Renal pelvis (tissue), 1 donor: ENCODE measurements at regions not wholly inside any gene's neighbourhood (a gene's known extent, or its start where the extent isn't known, plus 50 kb on each side); places are given as distances from the start of the nearest gene placed in this dataset.
"Not testable (repeated sequence)": the region's sequence is repeated elsewhere in the genome, so short reads cannot be mapped to it uniquely, and the experiment has no call there.

Experiments used
- DNase-seq: peaks from one replicate; pipeline ENCODE4 v3.0.0-alpha.2; 2013

GRCh38 chr21:28590676-28591075 lies 402.0 kb downstream of the LTN1 start:
- DNase-seq, result no peak

GRCh38 chr21:28590026-28590425 lies 402.7 kb downstream of the LTN1 start:
- DNase-seq, result no peak

GRCh38 chr21:28588997-28589396 lies 403.7 kb downstream of the LTN1 start:
- no peak for DNase-seq

- no peak for DNase-seq
Measured at GRCh38 chr21:28587748-28588147, 404.9 kb downstream of the LTN1 start.

- no peak for DNase-seq
Measured at GRCh38 chr21:28581976-28582375, 410.7 kb downstream of the LTN1 start.

- peak; percentile 4 for DNase-seq
Measured at GRCh38 chr21:28581311-28581731, 411.4 kb downstream of the LTN1 start.

GRCh38 chr21:28580585-28580984 lies 412.1 kb downstream of the LTN1 start:
- DNase-seq, result no peak

- DNase-seq, result no peak
Measured at GRCh38 chr21:28579986-28580550, 412.6 kb downstream of the LTN1 start.

GRCh38 chr21:28568692-28569091 lies 424.0 kb downstream of the LTN1 start:
- DNase-seq, result no peak

- not testable (repeated sequence) for DNase-seq
Measured at GRCh38 chr21:28563933-28564332, 428.7 kb downstream of the LTN1 start.

GRCh38 chr21:28561772-28562171 lies 430.9 kb downstream of the LTN1 start:
- DNase-seq, result no peak

GRCh38 chr21:28554660-28555475 lies 437.8 kb downstream of the LTN1 start:
- DNase-seq, result no peak

- no peak for DNase-seq
Measured at GRCh38 chr21:28550057-28550825, 442.4 kb downstream of the LTN1 start.

GRCh38 chr21:28548291-28548690 lies 444.4 kb downstream of the LTN1 start:
- no peak for DNase-seq

GRCh38 chr21:28547766-28548165 lies 444.9 kb downstream of the LTN1 start:
- no peak for DNase-seq

GRCh38 chr21:28543975-28544374 lies 448.7 kb downstream of the LTN1 start:
- DNase-seq, result no peak

GRCh38 chr21:28541371-28542112 lies 451.1 kb downstream of the LTN1 start:
- no peak for DNase-seq

- no peak for DNase-seq
Measured at GRCh38 chr21:28540514-28540913, 452.2 kb downstream of the LTN1 start.

- DNase-seq, result no peak
Measured at GRCh38 chr21:28539623-28539988, 453.1 kb downstream of the LTN1 start.

- DNase-seq, result no peak
Measured at GRCh38 chr21:28538987-28539622, 453.6 kb downstream of the LTN1 start.

- no peak for DNase-seq
Measured at GRCh38 chr21:28537371-28538079, 455.2 kb downstream of the LTN1 start.
